ENCODE measurements at regions not wholly inside any gene's neighbourhood (a gene's known extent, or its start where the extent isn't known, plus 50 kb on each side); places are given as distances from the start of the nearest gene placed in this dataset.
A peak's percentile ranks its signal among the peaks of the same experiment; 100 is the strongest.

- no peak for DNase-seq (ENCODE audit: low read depth)
These were observed 142.9 kb downstream of the FASLG start for GRCh38 chr1:172801771-172802322.

GRCh38 chr1:172809750-172810149 lies 150.8 kb downstream of the FASLG start:
- no peak for DNase-seq (ENCODE audit: low read depth)

- DNase-seq (ENCODE audit: low read depth): no peak
These were observed 151.7 kb downstream of the FASLG start for GRCh38 chr1:172810480-172811175.

- DNase-seq (ENCODE audit: low read depth): no peak
These were observed 152.8 kb downstream of the FASLG start for GRCh38 chr1:172811694-172812093.

GRCh38 chr1:172812118-172812517 lies 153.2 kb downstream of the FASLG start:
- DNase-seq (ENCODE audit: low read depth): no peak

GRCh38 chr1:172813330-172813729 lies 154.4 kb downstream of the FASLG start:
- no peak for DNase-seq (ENCODE audit: low read depth)

- DNase-seq (ENCODE audit: low read depth): no peak
These were observed 155.5 kb downstream of the FASLG start for GRCh38 chr1:172814428-172814827.

GRCh38 chr1:172815740-172816139 lies 156.8 kb downstream of the FASLG start:
- DNase-seq (ENCODE audit: low read depth): no peak

GRCh38 chr1:172818841-172819527 lies 160.1 kb downstream of the FASLG start:
- peak; percentile 25 for DNase-seq (ENCODE audit: low read depth)

GRCh38 chr1:172820475-172821158 lies 161.7 kb downstream of the FASLG start:
- no peak for DNase-seq (ENCODE audit: low read depth)

GRCh38 chr1:172821609-172822274 lies 162.8 kb downstream of the FASLG start:
- DNase-seq (ENCODE audit: low read depth): no peak

- DNase-seq (ENCODE audit: low read depth): no peak
These were observed 164.0 kb downstream of the FASLG start for GRCh38 chr1:172822886-172823285.

- no peak for DNase-seq (ENCODE audit: low read depth)
These were observed 164.6 kb downstream of the FASLG start for GRCh38 chr1:172823534-172823933.

GRCh38 chr1:172824209-172824608 lies 165.3 kb downstream of the FASLG start:
- DNase-seq (ENCODE audit: low read depth): no peak

- no peak for DNase-seq (ENCODE audit: low read depth)
These were observed 167.3 kb downstream of the FASLG start for GRCh38 chr1:172826096-172826741.

GRCh38 chr1:172827301-172827700 lies 168.4 kb downstream of the FASLG start:
- DNase-seq (ENCODE audit: low read depth): no peak

GRCh38 chr1:172827841-172828240 lies 168.9 kb downstream of the FASLG start:
- DNase-seq (ENCODE audit: low read depth): no peak

GRCh38 chr1:172832006-172832725 lies 173.3 kb downstream of the FASLG start:
- no peak for DNase-seq (ENCODE audit: low read depth)

- no peak for DNase-seq (ENCODE audit: low read depth)
These were observed 175.1 kb downstream of the FASLG start for GRCh38 chr1:172833954-172834353.

- no peak for DNase-seq (ENCODE audit: low read depth)
These were observed 175.7 kb downstream of the FASLG start for GRCh38 chr1:172834609-172835008.

GRCh38 chr1:172835834-172836233 lies 176.9 kb downstream of the FASLG start:
- DNase-seq (ENCODE audit: low read depth): no peak
